Ecto neural progenitor cell (in vitro differentiated cells): ENCODE measurements at regions not wholly inside any gene's neighbourhood (a gene's known extent, or its start where the extent isn't known, plus 50 kb on each side); places are given as distances from the start of the nearest gene placed in this dataset.
"Not testable (repeated sequence)": the region's sequence is repeated elsewhere in the genome, so short reads cannot be mapped to it uniquely, and the experiment has no call there.

Source experiments
- DNase-seq: peaks from one replicate; pipeline ENCODE4 v3.0.0-alpha.2; 2018; ENCODE audit warnings: low spot score

- no peak for DNase-seq
Observed at GRCh38 chr7:39758234-39758970, 135.0 kb downstream of the RALA start.

- no peak for DNase-seq
Observed at GRCh38 chr7:39761449-39761848, 138.1 kb downstream of the RALA start.

GRCh38 chr7:39762466-39762865 is 139.1 kb downstream of the RALA start:
- DNase-seq, result not testable (repeated sequence)

DNA sequence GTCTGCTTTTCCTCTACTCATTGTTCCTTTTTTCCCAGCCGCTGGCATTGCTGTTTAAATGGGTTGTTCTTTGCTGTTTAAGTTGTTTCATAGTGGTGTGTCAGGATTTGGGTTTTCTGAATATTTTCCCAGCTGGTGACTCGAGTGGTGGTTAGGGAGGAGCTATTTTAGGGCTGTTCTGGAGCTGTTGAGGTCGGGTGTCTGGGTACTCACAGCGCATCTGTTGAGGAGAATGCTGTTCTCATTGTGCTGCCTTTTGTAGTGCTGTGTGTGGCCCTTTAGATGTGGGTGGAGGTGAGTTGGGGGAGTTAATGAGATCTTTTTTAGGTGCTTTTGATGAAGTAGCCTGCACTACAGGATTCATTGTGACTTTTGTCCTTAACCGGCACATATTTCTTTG is 139.5 kb downstream of the RALA start:
- not testable (repeated sequence) for DNase-seq

- not testable (repeated sequence) for DNase-seq
Observed at GRCh38 chr7:39765833-39766232, 142.5 kb downstream of the RALA start.

- not testable (repeated sequence) for DNase-seq
Observed at GRCh38 chr7:39768439-39768838, 145.1 kb downstream of the RALA start.

DNA sequence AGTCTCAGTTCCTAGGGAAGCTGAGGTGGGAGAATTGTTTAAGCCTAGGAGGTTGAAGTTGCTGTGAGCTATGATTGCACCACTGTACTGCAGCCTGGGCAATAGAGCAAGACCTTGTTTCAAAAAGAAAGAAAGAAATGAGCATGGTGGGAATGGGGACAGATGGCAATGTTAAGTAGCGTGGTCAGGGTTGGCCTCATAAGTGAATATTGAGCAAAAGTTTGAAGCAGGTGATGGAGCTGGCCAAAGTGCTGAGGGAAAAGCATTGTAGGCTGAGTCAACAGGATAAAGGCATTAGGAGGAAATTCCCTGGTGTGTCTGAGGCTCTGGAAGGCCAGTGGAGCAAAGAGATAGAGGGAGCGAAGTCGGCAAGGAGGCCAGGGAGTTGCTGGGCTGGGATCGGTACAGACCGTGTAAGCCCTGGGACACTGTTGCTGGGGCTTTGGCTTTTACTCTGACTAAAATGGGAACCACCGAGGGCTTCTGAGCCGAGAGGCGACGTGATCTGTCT is 151.0 kb downstream of the RALA start:
- not testable (repeated sequence) for DNase-seq

DNA sequence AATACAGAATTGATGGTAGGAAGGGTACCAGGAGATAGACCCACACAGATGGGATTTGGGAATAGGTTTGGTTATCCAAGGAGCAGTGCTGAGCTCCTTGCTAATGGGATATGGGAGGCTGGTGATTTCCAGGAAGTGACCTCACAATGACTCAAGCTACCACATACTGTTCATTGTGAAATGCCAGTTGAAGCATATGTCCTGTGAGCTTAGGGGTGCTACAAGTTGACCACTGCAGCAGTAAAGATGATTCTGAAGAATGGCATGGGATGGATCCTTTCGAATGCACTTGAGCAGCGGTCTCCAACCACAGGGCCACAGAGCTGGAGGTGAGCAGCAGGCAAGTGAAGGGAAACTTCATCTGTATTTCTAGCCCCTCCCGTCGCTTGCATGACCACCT is 158.2 kb downstream of the RALA start:
- DNase-seq, result not testable (repeated sequence)

- DNase-seq, result not testable (repeated sequence)
Observed at GRCh38 chr7:39786440-39786839, 163.1 kb downstream of the RALA start.

GRCh38 chr7:39791035-39791434 is 159.0 kb upstream of the CDK13 start:
- DNase-seq, result not testable (repeated sequence)

GRCh38 chr7:39791911-39792310 is 158.1 kb upstream of the CDK13 start:
- not testable (repeated sequence) for DNase-seq

- not testable (repeated sequence) for DNase-seq
Observed at GRCh38 chr7:39793026-39793425, 157.0 kb upstream of the CDK13 start.

- DNase-seq, result not testable (repeated sequence)
Observed at GRCh38 chr7:39793851-39794250, 156.2 kb upstream of the CDK13 start.

GRCh38 chr7:39796947-39797346 is 153.1 kb upstream of the CDK13 start:
- not testable (repeated sequence) for DNase-seq

GRCh38 chr7:39798077-39798476 is 152.0 kb upstream of the CDK13 start:
- not testable (repeated sequence) for DNase-seq

DNA sequence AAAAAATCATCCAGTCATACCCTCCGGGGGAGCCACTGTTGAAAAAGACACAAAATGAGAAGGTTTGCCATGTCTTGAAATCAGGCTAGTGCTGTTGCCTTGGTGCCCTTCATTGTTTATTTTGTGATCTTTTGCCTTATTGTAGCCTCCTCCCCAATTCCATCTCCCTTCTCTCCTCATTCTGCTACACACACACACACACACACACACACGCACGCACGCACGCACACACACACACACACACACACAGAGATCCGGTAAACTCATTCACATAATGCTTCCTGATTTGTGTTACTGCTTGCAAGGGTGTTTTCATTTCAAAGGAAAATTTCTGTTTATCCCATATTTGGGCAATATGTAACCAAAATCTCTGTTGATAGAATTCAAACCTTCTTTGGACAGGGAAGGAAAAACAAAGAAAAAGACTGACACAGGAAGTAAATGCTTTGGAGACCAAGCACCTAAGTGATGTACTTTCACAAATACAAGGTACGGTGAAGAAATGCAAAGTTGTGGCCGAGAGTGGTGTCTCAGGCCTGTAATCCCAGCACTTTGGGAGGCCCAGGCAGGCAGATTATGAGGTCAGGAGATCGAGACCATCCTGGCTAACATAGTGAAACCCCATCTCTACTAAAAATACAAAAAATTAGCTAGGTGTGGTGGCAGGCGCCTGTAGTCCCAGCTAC is 141.1 kb upstream of the CDK13 start:
- no peak for DNase-seq

- no peak for DNase-seq
Observed at GRCh38 chr7:39810204-39810642, 139.8 kb upstream of the CDK13 start.

- DNase-seq, result no peak
Observed at GRCh38 chr7:39810710-39811109, 139.3 kb upstream of the CDK13 start.

GRCh38 chr7:39811161-39811614 is 138.9 kb upstream of the CDK13 start:
- no peak for DNase-seq

- no peak for DNase-seq
Observed at GRCh38 chr7:39816462-39817060, 133.5 kb upstream of the CDK13 start.

DNA sequence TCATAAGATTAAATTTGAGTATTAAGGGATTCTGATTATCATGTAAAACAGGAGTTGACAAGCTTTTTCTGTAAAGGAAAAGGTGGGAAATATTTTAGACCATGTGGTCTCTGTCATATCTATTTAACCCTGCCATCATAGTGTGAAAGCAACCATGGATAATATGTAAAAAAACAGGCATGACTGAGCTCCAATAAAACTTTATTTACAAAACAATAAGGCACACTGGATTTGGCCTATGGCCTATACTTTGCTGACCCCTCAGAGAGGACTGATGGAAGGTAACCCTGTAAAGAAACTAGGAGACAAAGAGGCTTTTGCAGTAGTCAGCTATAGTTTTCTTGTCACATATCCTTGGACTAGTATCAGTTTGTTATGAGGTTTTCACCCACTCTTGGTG is 130.5 kb upstream of the CDK13 start:
- DNase-seq, result no peak

DNA sequence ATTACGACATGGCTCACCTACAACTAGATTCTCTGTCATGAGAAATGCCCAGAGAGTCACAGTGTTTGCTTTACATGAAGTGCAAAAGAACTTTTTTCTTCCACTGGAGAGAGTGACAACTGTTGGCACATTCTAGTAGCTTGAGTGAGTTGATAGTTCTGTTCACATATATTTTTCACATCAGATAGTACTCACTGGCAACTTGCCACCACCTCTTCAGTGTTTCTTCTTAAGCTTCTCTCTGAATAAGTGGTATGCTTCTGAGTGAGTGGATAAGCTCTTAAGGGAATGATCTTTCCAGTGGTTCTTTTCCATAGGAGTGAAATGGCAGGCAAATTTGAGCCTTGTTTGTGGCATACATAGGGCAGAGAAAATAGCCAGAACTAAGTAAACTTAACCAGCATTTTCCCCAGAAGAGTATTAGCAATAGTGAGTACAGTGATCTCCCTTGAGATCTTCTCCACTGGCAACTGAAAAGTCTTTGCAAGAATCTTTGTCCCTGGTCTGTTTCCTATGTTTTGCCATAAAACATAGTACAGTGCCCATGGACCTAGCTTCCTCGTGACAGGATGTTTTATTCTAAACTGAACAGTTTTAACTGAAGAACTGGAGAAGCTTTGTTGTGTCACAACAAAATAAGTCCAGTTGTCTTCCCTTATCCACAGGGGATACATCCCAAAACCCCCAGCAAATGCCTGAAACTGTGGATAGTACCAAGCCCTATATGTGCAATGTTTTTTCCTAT is 125.4 kb upstream of the CDK13 start:
- no peak for DNase-seq
